H1 (cell line): ENCODE measurements at regions not wholly inside any gene's neighbourhood (a gene's known extent, or its start where the extent isn't known, plus 50 kb on each side); places are given as distances from the start of the nearest gene placed in this dataset.

Experiments
- CHD7 ChIP-seq: fragments of 300-600 bp; sonication (generic); IDR thresholded peaks from 2 replicates; pipeline ENCODE4 v1.7.1; 2012; ENCODE audit warnings: low read length, moderate library complexity, mild to moderate bottlenecking, inconsistent platforms; ENCODE audit not compliant: insufficient replicate concordance
- CTBP2 ChIP-seq: IDR thresholded peaks from 2 replicates; pipeline ENCODE4 v1.7.0; 2011; ENCODE audit warnings: borderline replicate concordance, mild to moderate bottlenecking, moderate library complexity, mixed read lengths, low read length; ENCODE audit not compliant: insufficient read depth, insufficient read length
- KDM4A ChIP-seq: IDR thresholded peaks from one replicate; pipeline ENCODE4 v1.7.1; 2012; ENCODE audit warnings: low read depth, mild to moderate bottlenecking, moderate library complexity, low read length, inconsistent platforms; ENCODE audit not compliant: severe bottlenecking
- KDM5A ChIP-seq: fragments of 200-600 bp; IDR thresholded peaks from 2 replicates; pipeline ENCODE4 v1.7.1; 2012; ENCODE audit warnings: mild to moderate bottlenecking, low read length, inconsistent platforms, mixed read lengths
- NANOG ChIP-seq: IDR thresholded peaks from 2 replicates; pipeline ENCODE4 v1.6.1; 2011; ENCODE audit warnings: low read length, low read depth, mild to moderate bottlenecking, inconsistent platforms; ENCODE audit not compliant: insufficient read depth, poor library complexity, severe bottlenecking
- PHF8 ChIP-seq: fragments of 200-600 bp; sonication (generic); conservative IDR thresholded peaks from 2 replicates; pipeline ENCODE4 v1.7.1; 2012; ENCODE audit warnings: low read depth, mild to moderate bottlenecking, inconsistent platforms, low read length, moderate library complexity
- SAP30 ChIP-seq: fragments of 300-600 bp; sonication (generic); IDR thresholded peaks from 2 replicates; pipeline ENCODE4 v1.7.1; 2012; ENCODE audit warnings: low read length, moderate library complexity, mild to moderate bottlenecking, inconsistent platforms; ENCODE audit not compliant: insufficient read depth, insufficient replicate concordance
- TAF7 ChIP-seq: optimal IDR thresholded peaks from 2 replicates; pipeline ENCODE3; 2011; ENCODE audit warnings: low read depth, mild to moderate bottlenecking, inconsistent platforms, low read length, moderate library complexity, borderline replicate concordance
- TCF12 ChIP-seq: IDR thresholded peaks from 2 replicates; pipeline ENCODE4 v1.6.1; 2011; ENCODE audit warnings: low read depth, mild to moderate bottlenecking, low read length
- TF ChIP-seq, protein P1 (sequence below): IDR thresholded peaks from 2 replicates; pipeline ENCODE4 v1.6.1; 2011; ENCODE audit warnings: low read length, improper control_type of control experiment

- no peak for TF ChIP-seq CHD7
- no peak for TF ChIP-seq CTBP2
- TF ChIP-seq SAP30 = no peak
- TF ChIP-seq KDM4A = no peak
- TF ChIP-seq TAF7 = no peak
- no peak for TF ChIP-seq NANOG
- TF ChIP-seq, protein P1, sequence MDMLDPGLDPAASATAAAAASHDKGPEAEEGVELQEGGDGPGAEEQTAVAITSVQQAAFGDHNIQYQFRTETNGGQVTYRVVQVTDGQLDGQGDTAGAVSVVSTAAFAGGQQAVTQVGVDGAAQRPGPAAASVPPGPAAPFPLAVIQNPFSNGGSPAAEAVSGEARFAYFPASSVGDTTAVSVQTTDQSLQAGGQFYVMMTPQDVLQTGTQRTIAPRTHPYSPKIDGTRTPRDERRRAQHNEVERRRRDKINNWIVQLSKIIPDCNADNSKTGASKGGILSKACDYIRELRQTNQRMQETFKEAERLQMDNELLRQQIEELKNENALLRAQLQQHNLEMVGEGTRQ = no peak
- TF ChIP-seq TCF12 = no peak
- no peak for TF ChIP-seq KDM5A
- no peak for TF ChIP-seq PHF8
Observed at GRCh38 chr6:63493557-63493956, 78.7 kb upstream of the LOC128125822 start (continued).
